GM12892 (cell line): ENCODE measurements at regions not wholly inside any gene's neighbourhood (a gene's known extent, or its start where the extent isn't known, plus 50 kb on each side); places are given as distances from the start of the nearest gene placed in this dataset.

Source experiments
- POLR2A ChIP-seq: IDR thresholded peaks from 2 replicates; pipeline ENCODE4 v1.6.1; 2011; ENCODE audit warnings: low read depth, low read length, control low read depth
- POLR2AphosphoS5 ChIP-seq: IDR thresholded peaks from 2 replicates; pipeline ENCODE4 v1.6.1; 2011; ENCODE audit warnings: low read depth, low read length, control low read depth
- TAF1 ChIP-seq: IDR thresholded peaks from 2 replicates; pipeline ENCODE4 v1.6.1; 2011; ENCODE audit warnings: low read depth, mild to moderate bottlenecking, control low read depth, low read length, borderline replicate concordance

DNA sequence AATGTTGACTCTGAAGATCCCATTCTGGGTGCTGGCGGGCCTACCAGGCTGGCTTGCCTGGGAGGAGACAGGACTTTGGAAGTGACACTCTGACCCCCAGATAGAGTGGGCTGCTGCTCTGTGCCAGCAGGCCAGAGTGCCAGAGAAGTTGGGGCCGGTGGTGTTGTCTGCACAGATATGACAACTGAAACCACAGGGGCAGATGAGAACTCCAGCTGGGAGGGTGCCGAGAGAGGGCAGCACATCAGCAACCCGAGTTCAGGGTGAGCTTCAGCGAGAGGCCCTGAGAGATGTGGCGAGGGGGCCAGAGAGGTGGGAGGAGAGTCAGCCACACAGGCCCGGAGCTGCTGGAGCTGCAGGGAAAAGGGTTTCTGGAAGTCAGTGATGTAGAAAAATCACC, 193.2 kb upstream of the MGMT start:
- TF ChIP-seq POLR2A (no peak), POLR2AphosphoS5 (no peak), TAF1 (no peak)
